ENCODE measurements at regions not wholly inside any gene's neighbourhood (a gene's known extent, or its start where the extent isn't known, plus 50 kb on each side); places are given as distances from the start of the nearest gene placed in this dataset.

GRCh38 chr2:19138264-19138825 is 220.1 kb downstream of the OSR1 start:
- no peak for DNase-seq (ENCODE audit: low spot score)

- no peak for DNase-seq (ENCODE audit: low spot score)
These were observed 221.0 kb downstream of the OSR1 start for GRCh38 chr2:19137433-19137832.

- DNase-seq (ENCODE audit: low spot score): no peak
These were observed 225.5 kb downstream of the OSR1 start for GRCh38 chr2:19132967-19133366.

- no peak for DNase-seq (ENCODE audit: low spot score)
These were observed 226.6 kb downstream of the OSR1 start for GRCh38 chr2:19131871-19132270.

- DNase-seq (ENCODE audit: low spot score): no peak
These were observed 230.3 kb downstream of the OSR1 start for GRCh38 chr2:19128148-19128547.

GRCh38 chr2:19127616-19128015 is 230.8 kb downstream of the OSR1 start:
- DNase-seq (ENCODE audit: low spot score): no peak

GRCh38 chr2:19125901-19126680 is 232.3 kb downstream of the OSR1 start:
- DNase-seq (ENCODE audit: low spot score): no peak

GRCh38 chr2:19124135-19124534 is 234.3 kb downstream of the OSR1 start:
- no peak for DNase-seq (ENCODE audit: low spot score)

GRCh38 chr2:19123556-19123955 is 234.9 kb downstream of the OSR1 start:
- no peak for DNase-seq (ENCODE audit: low spot score)

GRCh38 chr2:19122220-19122619 is 236.2 kb downstream of the OSR1 start:
- DNase-seq (ENCODE audit: low spot score): no peak

GRCh38 chr2:19120941-19121750 is 237.3 kb downstream of the OSR1 start:
- peak; percentile 78 for DNase-seq (ENCODE audit: low spot score)

GRCh38 chr2:19120181-19120580 is 238.2 kb downstream of the OSR1 start:
- peak; percentile 15 for DNase-seq (ENCODE audit: low spot score)

- peak; percentile 66 for DNase-seq (ENCODE audit: low spot score)
These were observed 239.0 kb downstream of the OSR1 start for GRCh38 chr2:19119326-19120001.

- DNase-seq (ENCODE audit: low spot score): no peak
These were observed 241.5 kb downstream of the OSR1 start for GRCh38 chr2:19116918-19117317.

- DNase-seq (ENCODE audit: low spot score): no peak
These were observed 243.6 kb downstream of the OSR1 start for GRCh38 chr2:19114754-19115231.

GRCh38 chr2:19114126-19114525 is 244.3 kb downstream of the OSR1 start:
- DNase-seq (ENCODE audit: low spot score): no peak

GRCh38 chr2:19111354-19111753 is 247.1 kb downstream of the OSR1 start:
- no peak for DNase-seq (ENCODE audit: low spot score)

GRCh38 chr2:19109518-19109917 is 248.9 kb downstream of the OSR1 start:
- DNase-seq (ENCODE audit: low spot score): no peak

- DNase-seq (ENCODE audit: low spot score): no peak
These were observed 252.0 kb downstream of the OSR1 start for GRCh38 chr2:19106376-19106775.

GRCh38 chr2:19104503-19104902 is 253.9 kb downstream of the OSR1 start:
- DNase-seq (ENCODE audit: low spot score): no peak

- DNase-seq (ENCODE audit: low spot score): no peak
These were observed 255.6 kb downstream of the OSR1 start for GRCh38 chr2:19102696-19103423.

GRCh38 chr2:19101968-19102367 is 256.5 kb downstream of the OSR1 start:
- no peak for DNase-seq (ENCODE audit: low spot score)
